Ramos (cell line): ENCODE measurements at regions not wholly inside any gene's neighbourhood (a gene's known extent, or its start where the extent isn't known, plus 50 kb on each side); places are given as distances from the start of the nearest gene placed in this dataset.
"Not testable (repeated sequence)": the region's sequence is repeated elsewhere in the genome, so short reads cannot be mapped to it uniquely, and the experiment has no call there.

Experiments used
- in situ Hi-C: fragments of 300-500 bp; cut with MboI; formaldehyde crosslinking; loops from one replicate; pipeline ENCODE4 v1.14.3; 2022; ENCODE audit warnings: low sequenced_read_pairs; ENCODE audit not compliant: unreplicated experiment

- in situ Hi-C loops, result not testable (repeated sequence)
Measured at GRCh38 chr2:111463956-111464355, 343.2 kb downstream of the BCL2L11 start.

DNA sequence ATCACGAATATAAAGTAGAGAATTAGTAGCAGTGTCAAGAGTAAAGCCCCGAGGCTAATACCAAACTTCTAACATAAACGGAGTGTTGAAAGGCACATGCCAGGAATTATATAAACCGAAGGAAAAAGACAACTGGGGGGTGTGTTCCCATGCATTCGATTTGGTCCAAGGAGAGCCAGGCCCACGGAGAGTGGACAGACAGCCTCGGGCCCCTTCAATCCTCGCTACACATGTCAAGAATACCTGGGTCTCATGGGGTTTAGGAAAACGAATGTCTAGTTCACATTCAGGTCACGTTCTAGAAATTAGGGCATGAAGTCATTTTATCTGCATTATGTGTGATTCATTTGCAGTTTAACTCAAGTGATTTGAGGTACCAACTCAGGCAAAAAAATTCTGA is 343.7 kb downstream of the BCL2L11 start:
- in situ Hi-C loops, result not testable (repeated sequence)

DNA sequence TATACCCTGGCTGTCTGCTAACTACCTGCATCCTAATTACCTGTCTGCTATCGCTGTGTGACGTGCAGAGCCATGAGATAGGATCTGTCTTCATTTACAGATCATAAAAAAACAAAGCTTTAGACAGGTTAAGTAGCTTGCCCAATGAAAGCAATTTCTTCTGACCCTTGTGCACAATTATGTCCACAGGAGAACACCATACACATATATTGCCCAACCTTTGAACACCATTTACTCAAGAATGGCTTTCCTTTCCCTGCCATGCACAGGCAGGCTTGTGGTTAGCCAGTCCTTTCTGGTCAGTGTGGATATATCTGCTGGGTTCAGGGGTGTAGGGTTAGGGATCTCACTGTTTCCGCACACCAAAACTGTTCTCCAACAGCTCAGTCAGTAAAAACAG is 344.8 kb downstream of the BCL2L11 start:
- in situ Hi-C loops, result not testable (repeated sequence)

GRCh38 chr2:111466744-111467143 is 346.0 kb downstream of the BCL2L11 start:
- in situ Hi-C loops, result not testable (repeated sequence)

DNA sequence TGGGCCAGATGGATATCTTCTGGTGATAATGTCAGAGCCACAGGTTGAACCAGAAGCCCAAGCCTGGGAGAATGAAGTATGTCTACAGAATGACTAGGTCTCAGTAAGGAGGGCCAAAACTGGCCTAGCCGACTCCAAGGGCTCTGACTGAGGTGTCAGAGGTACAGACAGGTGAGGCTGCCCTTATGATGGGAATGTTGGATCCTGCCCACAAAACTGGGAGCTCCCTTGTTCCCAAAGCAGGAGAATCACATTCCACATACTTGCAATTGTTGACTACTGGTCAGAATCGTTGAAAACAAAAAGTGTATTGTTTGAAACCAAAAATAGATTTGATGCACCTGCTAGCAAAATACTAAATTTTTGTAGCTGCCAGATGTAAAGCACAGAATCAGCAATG is 350.2 kb downstream of the BCL2L11 start:
- in situ Hi-C loops, result not testable (repeated sequence)

DNA sequence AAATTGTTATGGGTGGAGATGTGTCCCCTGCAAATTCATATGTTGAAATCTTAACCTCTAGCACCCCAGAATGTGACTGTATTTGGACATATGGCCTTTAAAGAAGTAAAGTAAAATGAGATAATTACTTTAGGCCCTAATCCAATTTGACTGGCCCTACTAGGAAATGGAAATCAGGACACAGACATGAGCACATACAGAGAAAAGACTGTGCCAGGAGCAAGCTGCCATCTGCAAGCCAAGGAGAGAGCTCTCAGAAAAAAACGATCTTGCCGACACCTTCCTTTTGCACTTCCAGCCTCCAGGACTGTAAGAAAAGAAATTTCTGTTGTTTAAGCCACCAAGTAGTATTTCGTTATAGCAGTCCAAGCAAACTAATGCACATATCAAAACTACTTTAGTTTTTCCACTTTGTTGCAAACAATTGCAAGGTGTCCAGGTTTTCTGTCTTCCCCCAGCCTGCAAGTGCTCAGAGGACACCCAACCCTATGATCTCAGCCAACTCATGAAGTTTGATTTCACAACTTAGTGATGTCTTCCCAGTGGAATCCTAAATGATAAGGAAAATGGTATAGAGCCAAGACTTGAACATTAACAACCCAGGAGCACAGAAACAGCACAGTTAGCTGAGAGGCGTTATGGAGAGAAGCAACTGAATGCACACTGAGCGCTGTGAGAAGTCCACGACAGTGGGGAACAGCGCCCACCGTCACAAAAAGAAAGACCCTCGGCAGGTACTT is 351.2 kb downstream of the BCL2L11 start:
- in situ Hi-C loops, result not testable (repeated sequence)

- in situ Hi-C loops, result not testable (repeated sequence)
Measured at GRCh38 chr2:111472844-111473403, 352.2 kb downstream of the BCL2L11 start.

DNA sequence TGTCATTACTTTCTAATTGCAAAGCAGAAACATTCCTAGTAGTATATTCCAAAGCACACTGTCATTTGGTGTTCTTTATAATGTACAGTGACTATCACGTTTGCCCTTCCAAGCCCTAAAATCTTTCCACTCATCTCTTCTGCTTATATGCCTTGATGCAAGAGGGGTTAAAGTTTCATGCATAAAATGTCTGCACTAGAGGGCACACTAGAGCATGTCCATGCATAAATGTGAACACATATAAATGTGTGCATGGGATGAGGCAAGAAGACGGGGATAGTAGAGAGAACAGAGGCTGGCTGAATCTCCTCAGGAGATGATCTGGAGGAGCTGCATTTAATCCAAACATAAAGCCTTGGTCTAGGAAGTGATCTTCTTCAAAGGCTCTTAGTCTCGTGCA is 352.8 kb downstream of the BCL2L11 start:
- in situ Hi-C loops, result not testable (repeated sequence)

GRCh38 chr2:111474198-111474705 is 353.5 kb downstream of the BCL2L11 start:
- in situ Hi-C loops, result not testable (repeated sequence)

DNA sequence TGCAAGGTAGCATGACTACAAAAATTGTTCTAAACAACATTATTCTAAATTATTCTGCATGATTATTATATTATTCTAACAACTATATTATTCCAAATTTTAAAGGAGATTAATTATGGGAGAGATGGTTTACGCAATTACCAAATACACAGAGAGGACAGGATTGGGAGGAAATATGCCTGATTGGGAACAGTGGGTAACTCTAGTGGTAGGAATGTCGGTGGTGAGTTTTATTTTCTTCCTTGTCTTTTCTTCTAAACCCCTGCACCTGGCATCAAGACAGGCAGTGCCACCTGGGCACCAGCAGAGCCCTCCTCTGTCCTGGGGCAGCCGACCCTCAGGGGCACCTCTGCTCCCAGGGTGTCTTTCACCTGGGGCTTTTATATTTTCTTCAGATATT is 357.6 kb downstream of the BCL2L11 start:
- in situ Hi-C loops, result loop anchor here (25.0 kb wide), 1 partner anchor 234 kb away; no protein-coding TSS in a partner anchor

GRCh38 chr2:111478871-111479318 is 358.2 kb downstream of the BCL2L11 start:
- in situ Hi-C loops, result loop anchor here (25.0 kb wide), 1 partner anchor 233 kb away; no protein-coding TSS in a partner anchor

DNA sequence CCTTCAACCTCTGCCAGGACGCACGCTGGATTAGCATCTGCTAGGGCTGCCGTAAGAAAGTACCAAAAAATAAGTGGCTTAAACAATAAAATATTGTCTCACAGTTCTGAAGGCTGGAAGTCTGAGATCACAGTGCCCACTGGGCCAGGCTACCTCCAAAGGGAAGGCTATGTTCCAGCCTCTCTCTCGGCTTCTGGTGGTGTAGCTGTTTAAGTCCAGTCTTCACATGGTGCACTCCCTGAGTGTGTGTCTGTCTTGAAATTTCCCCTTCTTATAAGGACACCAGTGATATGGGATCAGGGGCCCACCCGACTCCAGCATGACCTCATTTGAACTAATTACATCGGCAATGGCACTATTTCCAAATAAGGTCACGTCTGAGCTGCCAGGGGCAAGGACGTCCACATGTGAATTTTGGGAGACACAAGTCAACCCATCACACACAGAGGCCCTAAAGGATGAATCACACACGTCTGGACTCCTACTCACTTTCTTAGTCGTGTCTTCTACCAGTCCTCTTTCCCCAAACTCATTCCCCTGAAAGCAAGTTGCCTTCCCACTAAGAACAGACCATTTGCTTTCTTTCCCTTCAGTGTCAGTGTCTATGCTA is 359.4 kb downstream of the BCL2L11 start:
- in situ Hi-C loops, result loop anchor here (25.0 kb wide), 1 partner anchor 232 kb away; no protein-coding TSS in a partner anchor

GRCh38 chr2:111480633-111481032 is 359.9 kb downstream of the BCL2L11 start:
- in situ Hi-C loops, result loop anchor here (25.0 kb wide), 1 partner anchor 232 kb away; no protein-coding TSS in a partner anchor

GRCh38 chr2:111481219-111481618 is 360.5 kb downstream of the BCL2L11 start:
- in situ Hi-C loops, result loop anchor here (25.0 kb wide), 1 partner anchor 231 kb away; no protein-coding TSS in a partner anchor

DNA sequence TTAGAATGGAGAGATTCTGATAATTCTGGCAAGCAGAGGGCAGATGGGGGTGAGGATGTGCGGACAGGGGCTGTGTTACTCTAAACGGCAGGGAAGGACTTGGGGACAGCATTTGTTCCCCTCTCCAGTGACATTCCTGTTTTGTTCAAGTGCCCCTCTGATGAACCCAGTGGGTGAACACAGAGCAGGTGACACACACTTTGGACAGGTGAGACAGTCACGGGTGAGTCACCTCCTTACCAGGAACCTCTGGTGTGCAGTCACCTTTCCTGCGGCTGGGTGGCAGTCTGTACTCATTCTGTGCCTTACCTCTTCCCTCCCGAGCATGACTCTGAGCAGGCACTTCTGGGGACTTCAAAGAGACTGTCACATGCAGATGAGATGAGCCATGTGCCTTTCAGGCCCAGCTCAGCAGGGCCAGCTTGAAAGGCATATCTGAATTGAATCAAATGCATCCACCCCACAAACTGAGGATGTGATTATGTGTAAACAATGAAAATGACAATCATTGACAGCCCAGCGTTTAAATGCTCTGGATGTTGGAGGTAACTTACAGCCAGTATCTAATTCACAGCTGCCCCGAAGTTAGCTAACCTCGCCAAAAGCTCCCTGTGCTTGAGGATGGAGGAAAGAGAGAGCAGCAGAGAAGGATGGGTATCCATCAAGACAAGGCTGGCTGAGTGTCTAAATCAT is 362.4 kb downstream of the BCL2L11 start:
- in situ Hi-C loops, result loop anchor here (25.0 kb wide), 1 partner anchor 229 kb away; no protein-coding TSS in a partner anchor

DNA sequence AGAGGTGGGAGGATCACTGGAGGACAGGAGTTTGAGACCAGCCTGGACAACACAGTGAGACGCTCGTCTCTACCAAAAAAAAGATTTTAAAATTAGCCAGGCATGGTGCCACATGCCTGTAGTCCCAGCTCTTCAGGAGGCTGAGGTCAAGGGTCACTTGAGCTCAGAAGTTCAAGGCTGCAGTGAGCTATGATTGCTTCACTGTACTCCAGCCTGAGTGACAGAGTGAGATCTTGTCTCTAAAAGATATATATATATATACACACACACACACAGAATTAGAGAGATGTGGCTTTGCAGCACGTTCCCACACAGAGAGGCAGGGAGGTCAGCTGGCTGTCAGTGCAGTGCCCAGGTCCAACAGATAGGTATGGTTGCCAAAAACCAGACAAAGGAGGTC is 363.4 kb downstream of the BCL2L11 start:
- in situ Hi-C loops, result loop anchor here (25.0 kb wide), 1 partner anchor 228 kb away; no protein-coding TSS in a partner anchor

- in situ Hi-C loops, result loop anchor here (25.0 kb wide), 1 partner anchor 226 kb away; no protein-coding TSS in a partner anchor
Measured at GRCh38 chr2:111485895-111486294, 365.2 kb downstream of the BCL2L11 start.

DNA sequence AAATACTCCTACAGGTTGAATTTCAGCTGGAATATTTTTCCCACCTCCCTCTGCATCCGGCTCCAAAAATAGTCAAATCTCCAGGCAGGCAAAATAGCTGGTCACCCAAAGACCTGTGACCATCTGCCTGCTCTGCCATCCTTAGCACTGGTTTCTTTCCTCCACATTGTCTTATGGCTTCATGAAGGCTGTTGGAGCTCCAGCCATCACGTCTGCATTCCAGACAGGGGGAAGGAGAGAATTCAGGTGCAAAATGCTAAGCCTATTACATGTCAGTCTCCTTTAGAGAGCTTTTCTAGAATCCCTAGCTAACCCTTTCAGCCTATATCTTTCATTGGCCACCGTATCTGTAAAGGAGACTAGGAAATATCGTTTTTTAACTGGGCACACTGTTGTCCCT is 367.7 kb downstream of the BCL2L11 start:
- in situ Hi-C loops, result loop anchor here (25.0 kb wide), 1 partner anchor 224 kb away; no protein-coding TSS in a partner anchor

GRCh38 chr2:111489460-111489859 is 368.7 kb downstream of the BCL2L11 start:
- in situ Hi-C loops, result loop anchor here (25.0 kb wide), 1 partner anchor 223 kb away; no protein-coding TSS in a partner anchor

- in situ Hi-C loops, result loop anchor here (25.0 kb wide), 1 partner anchor 221 kb away; no protein-coding TSS in a partner anchor
Measured at GRCh38 chr2:111491181-111491580, 370.5 kb downstream of the BCL2L11 start.
